HCT116 (cell line): ENCODE measurements at regions not wholly inside any gene's neighbourhood (a gene's known extent, or its start where the extent isn't known, plus 50 kb on each side); places are given as distances from the start of the nearest gene placed in this dataset.

ENCODE experiments used
- CEBPB ChIP-seq: IDR thresholded peaks from 2 replicates; pipeline ENCODE4 v1.6.1; 2012; ENCODE audit warnings: low read depth
- CTCF ChIP-seq, 3 experiments: fragments of 200-600 bp in 1 of 3; sonication (generic) in 1 of 3; IDR thresholded peaks in 2 of 3; conservative IDR thresholded peaks in 1 of 3; 2 replicates each; pipeline ENCODE4 v1.5.1; 2012 to 2017; ENCODE audit warnings: low read depth in 2 of 3, low read length in 2 of 3, antibody characterized with exemption in 1 of 3, borderline replicate concordance in 1 of 3, control low read depth in 1 of 3, mild to moderate bottlenecking in 1 of 3, mixed read lengths in 1 of 3, mixed run types in 1 of 3, moderate library complexity in 1 of 3; ENCODE audit not compliant: insufficient read depth in 1 of 3
- MAX ChIP-seq: IDR thresholded peaks from 2 replicates; pipeline ENCODE4 v1.6.1; 2012
- RAD21 ChIP-seq: IDR thresholded peaks from 2 replicates; pipeline ENCODE4 v1.6.1; 2012; ENCODE audit warnings: low read depth, mild to moderate bottlenecking
- REST ChIP-seq: IDR thresholded peaks from 2 replicates; pipeline ENCODE4 v1.6.1; 2012; ENCODE audit warnings: low read depth

GRCh38 chrX:45267007-45267406 is 66.3 kb upstream of the DIPK2B start:
- TF ChIP-seq RAD21 (no peak), REST (no peak), CEBPB (no peak), MAX (no peak), CTCF (IDR thresholded peaks at IDR 0.05 in 2 of 3, conservative IDR thresholded peaks at IDR 0.05 in 1 of 3; ENCODE audit: borderline replicate concordance in 1 of 3, insufficient read depth in 1 of 3, low read depth in 2 of 3, low read length in 2 of 3) (no peak)
